Neural progenitor cell (in vitro differentiated cells): ENCODE measurements at regions not wholly inside any gene's neighbourhood (a gene's known extent, or its start where the extent isn't known, plus 50 kb on each side); places are given as distances from the start of the nearest gene placed in this dataset.

Source experiments
- CTCF ChIP-seq: fragments of 200-600 bp; sonication (generic); IDR thresholded peaks from 2 replicates; pipeline ENCODE4 v1.5.1; 2017; ENCODE audit warnings: antibody characterized with exemption, mild to moderate bottlenecking
- EZH2 ChIP-seq: fragments of 200-600 bp; sonication (generic); IDR thresholded peaks from 2 replicates; pipeline ENCODE4 v1.6.1; 2017; ENCODE audit warnings: antibody characterized with exemption, mild to moderate bottlenecking, moderate library complexity
- EZH2phosphoT487 ChIP-seq: fragments of 200-600 bp; sonication (generic); IDR thresholded peaks from 2 replicates; pipeline ENCODE4 v1.6.1; 2017; ENCODE audit warnings: antibody characterized with exemption

DNA sequence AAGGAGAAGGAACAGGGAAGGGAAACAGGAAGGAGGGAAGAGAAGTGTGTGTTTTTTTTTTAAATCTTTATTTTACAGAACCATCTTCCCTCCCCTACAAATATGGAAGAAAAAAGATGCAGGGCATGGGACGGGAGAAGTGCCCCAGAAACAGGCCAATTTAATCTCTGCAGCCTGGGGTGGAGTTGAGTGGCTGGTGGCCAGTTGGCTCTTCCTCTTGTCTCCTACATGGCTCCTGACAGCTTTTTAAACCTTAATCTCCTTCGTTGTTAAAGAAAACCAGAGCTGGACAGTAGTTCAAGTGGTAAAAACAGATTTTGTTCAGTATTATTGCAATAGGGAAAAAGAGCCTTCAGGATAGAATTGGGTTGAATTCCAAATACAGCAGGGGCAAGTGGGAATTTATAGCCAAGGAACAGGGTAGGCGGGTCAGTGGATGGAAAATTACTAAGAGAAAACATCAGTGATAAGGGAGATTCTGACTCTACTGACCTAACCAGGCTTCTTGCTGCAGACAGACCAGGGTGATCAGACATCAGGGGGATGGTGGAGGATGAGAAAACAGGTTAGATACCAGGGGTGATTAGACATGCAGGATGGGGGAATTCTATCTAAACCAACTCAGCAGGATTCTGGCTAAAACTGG is 125.1 kb upstream of the CLINT1 start:
- TF ChIP-seq CTCF (no peak), EZH2phosphoT487 (no peak), EZH2 (no peak)
